Stomach (tissue), 4 donors: ENCODE measurements at regions not wholly inside any gene's neighbourhood (a gene's known extent, or its start where the extent isn't known, plus 50 kb on each side); places are given as distances from the start of the nearest gene placed in this dataset.

ENCODE experiments used
- POLR2A ChIP-seq, 4 donors: fragments of 450-650 bp; IDR thresholded peaks; one replicate each; pipeline ENCODE4 v1.6.1; 2016; ENCODE audit warnings: antibody characterized with exemption in 4 of 4, control low read depth in 2 of 4, mild to moderate bottlenecking in 1 of 4, moderate library complexity in 1 of 4
- POLR2AphosphoS5 ChIP-seq, 3 donors: sonication (generic); formaldehyde crosslinking; IDR thresholded peaks; one replicate each; pipeline ENCODE4 v1.6.1; 2016; ENCODE audit warnings: antibody characterized with exemption in 3 of 3
- TF ChIP-seq, protein P1 (sequence below), 7 experiments: fragments of 450-650 bp in 4 of 7; fragments of 200-600 bp in 3 of 7; sonication (generic) in 3 of 7; IDR thresholded peaks; one replicate each; pipeline ENCODE4 v1.5.1; 2016 to 2019; ENCODE audit warnings: antibody characterized with exemption in 7 of 7, control low read depth in 2 of 7, mild to moderate bottlenecking in 1 of 7

- no peak for TF ChIP-seq POLR2AphosphoS5 (IDR thresholded peaks at IDR 0.05)
- TF ChIP-seq POLR2A (IDR thresholded peaks at IDR 0.05) = no peak
- TF ChIP-seq, protein P1, sequence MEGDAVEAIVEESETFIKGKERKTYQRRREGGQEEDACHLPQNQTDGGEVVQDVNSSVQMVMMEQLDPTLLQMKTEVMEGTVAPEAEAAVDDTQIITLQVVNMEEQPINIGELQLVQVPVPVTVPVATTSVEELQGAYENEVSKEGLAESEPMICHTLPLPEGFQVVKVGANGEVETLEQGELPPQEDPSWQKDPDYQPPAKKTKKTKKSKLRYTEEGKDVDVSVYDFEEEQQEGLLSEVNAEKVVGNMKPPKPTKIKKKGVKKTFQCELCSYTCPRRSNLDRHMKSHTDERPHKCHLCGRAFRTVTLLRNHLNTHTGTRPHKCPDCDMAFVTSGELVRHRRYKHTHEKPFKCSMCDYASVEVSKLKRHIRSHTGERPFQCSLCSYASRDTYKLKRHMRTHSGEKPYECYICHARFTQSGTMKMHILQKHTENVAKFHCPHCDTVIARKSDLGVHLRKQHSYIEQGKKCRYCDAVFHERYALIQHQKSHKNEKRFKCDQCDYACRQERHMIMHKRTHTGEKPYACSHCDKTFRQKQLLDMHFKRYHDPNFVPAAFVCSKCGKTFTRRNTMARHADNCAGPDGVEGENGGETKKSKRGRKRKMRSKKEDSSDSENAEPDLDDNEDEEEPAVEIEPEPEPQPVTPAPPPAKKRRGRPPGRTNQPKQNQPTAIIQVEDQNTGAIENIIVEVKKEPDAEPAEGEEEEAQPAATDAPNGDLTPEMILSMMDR (IDR thresholded peaks at IDR 0.05) = no peak
Measured at GRCh38 chr4:132281733-132282132, 867.4 kb upstream of the PCDH10 start.
